IPS DF 19.7 (cell line): ENCODE measurements at regions not wholly inside any gene's neighbourhood (a gene's known extent, or its start where the extent isn't known, plus 50 kb on each side); places are given as distances from the start of the nearest gene placed in this dataset.

ENCODE experiments used
- DNase-seq: peaks from one replicate; pipeline ENCODE4 v3.0.0-alpha.2; 2013; ENCODE audit warnings: low read depth, low spot score

GRCh38 chr14:62006116-62006731 lies 244.0 kb downstream of the SNAPC1 start:
- no peak for DNase-seq

- DNase-seq, result no peak
Observed at GRCh38 chr14:62015243-62015642, 253.0 kb downstream of the SNAPC1 start.

GRCh38 chr14:62015945-62016344 lies 253.7 kb downstream of the SNAPC1 start:
- no peak for DNase-seq

GRCh38 chr14:62017651-62018230 lies 255.5 kb downstream of the SNAPC1 start:
- no peak for DNase-seq

GRCh38 chr14:62018606-62019005 lies 256.4 kb downstream of the SNAPC1 start:
- no peak for DNase-seq

GRCh38 chr14:62027958-62028357 lies 265.7 kb downstream of the SNAPC1 start:
- no peak for DNase-seq

GRCh38 chr14:62029569-62029924 lies 267.3 kb downstream of the SNAPC1 start:
- no peak for DNase-seq

GRCh38 chr14:62030387-62030786 lies 268.2 kb downstream of the SNAPC1 start:
- DNase-seq, result no peak

GRCh38 chr14:62031504-62031903 lies 269.3 kb downstream of the SNAPC1 start:
- DNase-seq, result no peak

- DNase-seq, result no peak
Observed at GRCh38 chr14:62053188-62053587, 291.0 kb downstream of the SNAPC1 start.

GRCh38 chr14:62056789-62057188 lies 294.6 kb downstream of the SNAPC1 start:
- no peak for DNase-seq

GRCh38 chr14:62062645-62063044 lies 300.4 kb downstream of the SNAPC1 start:
- no peak for DNase-seq

GRCh38 chr14:62064751-62065323 lies 302.6 kb downstream of the SNAPC1 start:
- no peak for DNase-seq

GRCh38 chr14:62066304-62066703 lies 304.1 kb downstream of the SNAPC1 start:
- no peak for DNase-seq

GRCh38 chr14:62071039-62071438 lies 308.8 kb downstream of the SNAPC1 start:
- no peak for DNase-seq

GRCh38 chr14:62076368-62076767 lies 314.1 kb downstream of the SNAPC1 start:
- DNase-seq, result no peak

GRCh38 chr14:62076825-62077605 lies 314.8 kb downstream of the SNAPC1 start:
- no peak for DNase-seq

- DNase-seq, result no peak
Observed at GRCh38 chr14:62077676-62078261, 315.5 kb downstream of the SNAPC1 start.

GRCh38 chr14:62079038-62079437 lies 316.8 kb downstream of the SNAPC1 start:
- no peak for DNase-seq

GRCh38 chr14:62081012-62081612 lies 318.9 kb downstream of the SNAPC1 start:
- no peak for DNase-seq

GRCh38 chr14:62081951-62082350 lies 319.7 kb downstream of the SNAPC1 start:
- DNase-seq, result no peak

GRCh38 chr14:62082779-62083178 lies 320.6 kb downstream of the SNAPC1 start:
- DNase-seq, result no peak
